Liver (tissue), 8 donors: ENCODE measurements at regions not wholly inside any gene's neighbourhood (a gene's known extent, or its start where the extent isn't known, plus 50 kb on each side); places are given as distances from the start of the nearest gene placed in this dataset.

Experiments
- DNase-seq: peaks from one replicate; pipeline ENCODE4 v3.0.0-alpha.2; 2017; ENCODE audit warnings: low spot score
- H3K27ac ChIP-seq, 2 donors: one replicate each; pipeline ENCODE4 v1.7.0; 2013; ENCODE audit warnings: inconsistent platforms in 2 of 2, low read length in 2 of 2, control low read depth in 1 of 2, low read depth in 1 of 2, mild to moderate bottlenecking in 1 of 2
- H3K27me3 ChIP-seq, 4 donors: one replicate each; pipeline versions ENCODE4 v1.6.1 to v1.7.0; 2013; ENCODE audit warnings: low read length in 3 of 4, inconsistent platforms in 1 of 4, mild to moderate bottlenecking in 1 of 4, moderate library complexity in 1 of 4; ENCODE audit not compliant: control insufficient read depth in 4 of 4, insufficient read depth in 4 of 4
- H3K36me3 ChIP-seq, 4 donors: one replicate each; pipeline versions ENCODE4 v1.6.1 to v1.7.0; 2013; ENCODE audit warnings: low read length in 3 of 4, mild to moderate bottlenecking in 3 of 4, low read depth in 1 of 4, moderate library complexity in 1 of 4; ENCODE audit not compliant: control insufficient read depth in 4 of 4, insufficient read depth in 3 of 4
- H3K4me1 ChIP-seq, 4 donors: one replicate each; pipeline versions ENCODE4 v1.6.1 to v1.7.0; 2013; ENCODE audit warnings: low read length in 3 of 4, mild to moderate bottlenecking in 3 of 4, moderate library complexity in 1 of 4; ENCODE audit not compliant: control insufficient read depth in 4 of 4, insufficient read depth in 4 of 4
- H3K4me3 ChIP-seq, 3 donors: one replicate each; pipeline versions ENCODE4 v1.6.1 to v1.7.0; 2013; ENCODE audit warnings: low read length in 3 of 3, control low read depth in 1 of 3, low read depth in 1 of 3, mild to moderate bottlenecking in 1 of 3
- H3K9ac ChIP-seq, 2 donors: one replicate each; pipeline ENCODE4 v1.7.0; 2013; ENCODE audit warnings: low read length in 2 of 2, mild to moderate bottlenecking in 2 of 2, moderate library complexity in 2 of 2, control low read depth in 1 of 2, low read depth in 1 of 2
- H3K9me3 ChIP-seq, 4 donors: one replicate each; pipeline versions ENCODE4 v1.6.1 to v1.7.0; 2013; ENCODE audit warnings: low read length in 3 of 4; ENCODE audit not compliant: control insufficient read depth in 4 of 4
- EGR1 ChIP-seq, 2 donors: IDR thresholded peaks; 2 replicates each; pipeline ENCODE4 v1.6.1; 2016 to 2018; ENCODE audit warnings: antibody characterized with exemption in 2 of 2, low read depth in 2 of 2
- HNF4A ChIP-seq, 2 donors: conservative IDR thresholded peaks; 2 replicates each; pipeline ENCODE4 v1.6.1; 2016; ENCODE audit warnings: antibody characterized with exemption in 2 of 2, mild to moderate bottlenecking in 2 of 2
- HNF4G ChIP-seq: IDR thresholded peaks from 2 replicates; pipeline ENCODE4 v1.6.1; 2016; ENCODE audit warnings: antibody characterized with exemption
- MAX ChIP-seq: IDR thresholded peaks from 2 replicates; pipeline ENCODE4 v1.6.1; 2016; ENCODE audit warnings: antibody characterized with exemption
- NR2F2 ChIP-seq: IDR thresholded peaks from 2 replicates; pipeline ENCODE4 v1.6.1; 2016; ENCODE audit warnings: antibody characterized with exemption
- RXRA ChIP-seq, 2 donors: IDR thresholded peaks; 2 replicates each; pipeline ENCODE4 v1.6.1; 2017 to 2018; ENCODE audit warnings: antibody characterized with exemption in 2 of 2, mild to moderate bottlenecking in 1 of 2
- SP1 ChIP-seq: IDR thresholded peaks from 2 replicates; pipeline ENCODE4 v1.6.1; 2018; ENCODE audit warnings: antibody characterized with exemption, mild to moderate bottlenecking
- TAF1 ChIP-seq: conservative IDR thresholded peaks from 2 replicates; pipeline ENCODE4 v1.6.1; 2016; ENCODE audit warnings: antibody characterized with exemption, mild to moderate bottlenecking
- YY1 ChIP-seq: IDR thresholded peaks from 2 replicates; pipeline ENCODE4 v1.6.1; 2016; ENCODE audit warnings: antibody characterized with exemption, mild to moderate bottlenecking
- ZBTB33 ChIP-seq: IDR thresholded peaks from 2 replicates; pipeline ENCODE4 v1.6.1; 2016; ENCODE audit warnings: antibody characterized with exemption
- WGBS: extraction: QIAGEN DNeasy Blood & Tissue Kit; methylation state at CpG from one replicate; pipeline ENCODE4 v1.1.7; 2013; 5-methylcytosine and 5-hydroxymethylcytosine counted together
- TF ChIP-seq, protein P1 (sequence below): IDR thresholded peaks from 2 replicates; pipeline ENCODE4 v1.6.1; 2016; ENCODE audit warnings: antibody characterized with exemption
- TF ChIP-seq, protein P2 (sequence below): fragments of 150-350 bp; IDR thresholded peaks from 2 replicates; pipeline ENCODE4 v1.5.1; 2017; ENCODE audit warnings: improper control_type of control experiment, low read depth, low read length; ENCODE audit not compliant: missing input control
- TF ChIP-seq, protein P3 (sequence below): IDR thresholded peaks from 2 replicates; pipeline ENCODE4 v1.6.1; 2016; ENCODE audit warnings: antibody characterized with exemption, mild to moderate bottlenecking
- donor health status: healthy.
- donor health status: healthy.
- donor health status: healthy.
- donor health status: healthy.
- donor health status: healthy.

- no peak overlapping the region for H3K9ac ChIP-seq
- no peaks in the 10 kb centered on the region for H3K9me3 ChIP-seq
- H3K27ac ChIP-seq, result no peak overlapping the region
- H3K4me3 ChIP-seq, result no peak overlapping the region
- no peaks in the 10 kb centered on the region for H3K36me3 ChIP-seq
- peaks cover 0 to 3% (median 0%) of the 10 kb centered on the region in 4 donors for H3K27me3 ChIP-seq
- no peak for DNase-seq
- no peaks in the 10 kb centered on the region for H3K4me1 ChIP-seq
- TF ChIP-seq TAF1, result no peak
- TF ChIP-seq HNF4G, result no peak
- no peak for TF ChIP-seq EGR1 (IDR thresholded peaks at IDR 0.05; ENCODE audit: low read depth in 2 of 2)
- no peak for TF ChIP-seq NR2F2
- TF ChIP-seq, protein P1, sequence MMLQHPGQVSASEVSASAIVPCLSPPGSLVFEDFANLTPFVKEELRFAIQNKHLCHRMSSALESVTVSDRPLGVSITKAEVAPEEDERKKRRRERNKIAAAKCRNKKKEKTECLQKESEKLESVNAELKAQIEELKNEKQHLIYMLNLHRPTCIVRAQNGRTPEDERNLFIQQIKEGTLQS, result no peak
- no peak for TF ChIP-seq HNF4A (conservative IDR thresholded peaks at IDR 0.05)
- TF ChIP-seq, protein P2, sequence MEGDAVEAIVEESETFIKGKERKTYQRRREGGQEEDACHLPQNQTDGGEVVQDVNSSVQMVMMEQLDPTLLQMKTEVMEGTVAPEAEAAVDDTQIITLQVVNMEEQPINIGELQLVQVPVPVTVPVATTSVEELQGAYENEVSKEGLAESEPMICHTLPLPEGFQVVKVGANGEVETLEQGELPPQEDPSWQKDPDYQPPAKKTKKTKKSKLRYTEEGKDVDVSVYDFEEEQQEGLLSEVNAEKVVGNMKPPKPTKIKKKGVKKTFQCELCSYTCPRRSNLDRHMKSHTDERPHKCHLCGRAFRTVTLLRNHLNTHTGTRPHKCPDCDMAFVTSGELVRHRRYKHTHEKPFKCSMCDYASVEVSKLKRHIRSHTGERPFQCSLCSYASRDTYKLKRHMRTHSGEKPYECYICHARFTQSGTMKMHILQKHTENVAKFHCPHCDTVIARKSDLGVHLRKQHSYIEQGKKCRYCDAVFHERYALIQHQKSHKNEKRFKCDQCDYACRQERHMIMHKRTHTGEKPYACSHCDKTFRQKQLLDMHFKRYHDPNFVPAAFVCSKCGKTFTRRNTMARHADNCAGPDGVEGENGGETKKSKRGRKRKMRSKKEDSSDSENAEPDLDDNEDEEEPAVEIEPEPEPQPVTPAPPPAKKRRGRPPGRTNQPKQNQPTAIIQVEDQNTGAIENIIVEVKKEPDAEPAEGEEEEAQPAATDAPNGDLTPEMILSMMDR, result no peak
- no peak for TF ChIP-seq ZBTB33
- TF ChIP-seq RXRA (IDR thresholded peaks at IDR 0.05), result no peak
- no peak for TF ChIP-seq MAX
- TF ChIP-seq, protein P3, sequence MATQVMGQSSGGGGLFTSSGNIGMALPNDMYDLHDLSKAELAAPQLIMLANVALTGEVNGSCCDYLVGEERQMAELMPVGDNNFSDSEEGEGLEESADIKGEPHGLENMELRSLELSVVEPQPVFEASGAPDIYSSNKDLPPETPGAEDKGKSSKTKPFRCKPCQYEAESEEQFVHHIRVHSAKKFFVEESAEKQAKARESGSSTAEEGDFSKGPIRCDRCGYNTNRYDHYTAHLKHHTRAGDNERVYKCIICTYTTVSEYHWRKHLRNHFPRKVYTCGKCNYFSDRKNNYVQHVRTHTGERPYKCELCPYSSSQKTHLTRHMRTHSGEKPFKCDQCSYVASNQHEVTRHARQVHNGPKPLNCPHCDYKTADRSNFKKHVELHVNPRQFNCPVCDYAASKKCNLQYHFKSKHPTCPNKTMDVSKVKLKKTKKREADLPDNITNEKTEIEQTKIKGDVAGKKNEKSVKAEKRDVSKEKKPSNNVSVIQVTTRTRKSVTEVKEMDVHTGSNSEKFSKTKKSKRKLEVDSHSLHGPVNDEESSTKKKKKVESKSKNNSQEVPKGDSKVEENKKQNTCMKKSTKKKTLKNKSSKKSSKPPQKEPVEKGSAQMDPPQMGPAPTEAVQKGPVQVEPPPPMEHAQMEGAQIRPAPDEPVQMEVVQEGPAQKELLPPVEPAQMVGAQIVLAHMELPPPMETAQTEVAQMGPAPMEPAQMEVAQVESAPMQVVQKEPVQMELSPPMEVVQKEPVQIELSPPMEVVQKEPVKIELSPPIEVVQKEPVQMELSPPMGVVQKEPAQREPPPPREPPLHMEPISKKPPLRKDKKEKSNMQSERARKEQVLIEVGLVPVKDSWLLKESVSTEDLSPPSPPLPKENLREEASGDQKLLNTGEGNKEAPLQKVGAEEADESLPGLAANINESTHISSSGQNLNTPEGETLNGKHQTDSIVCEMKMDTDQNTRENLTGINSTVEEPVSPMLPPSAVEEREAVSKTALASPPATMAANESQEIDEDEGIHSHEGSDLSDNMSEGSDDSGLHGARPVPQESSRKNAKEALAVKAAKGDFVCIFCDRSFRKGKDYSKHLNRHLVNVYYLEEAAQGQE, result no peak
- no peak for TF ChIP-seq SP1
- TF ChIP-seq YY1, result no peak
- 41% methylated on average over 1 of the region's 1 CpG for WGBS
Observed at GRCh38 chr3:115341208-115341607, 194.1 kb upstream of the ZBTB20 start.

DNA sequence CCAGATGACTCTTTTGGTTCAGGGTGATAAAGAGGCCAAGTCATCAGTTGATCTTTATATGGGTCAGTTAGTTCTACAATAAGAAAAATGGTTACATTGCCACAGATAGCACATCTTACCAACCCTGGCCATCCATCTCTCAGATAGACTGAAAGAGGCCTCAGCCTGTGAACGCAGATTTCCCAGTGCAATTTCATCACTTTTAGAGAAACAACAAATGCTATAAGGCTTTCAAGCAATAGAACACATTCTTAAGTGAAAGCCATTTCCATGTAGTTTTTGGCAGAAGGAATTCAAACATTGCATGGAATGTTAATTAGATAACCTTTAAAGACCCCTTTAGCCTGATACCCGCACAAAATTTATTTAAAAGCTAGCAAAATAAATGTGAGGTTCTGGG lies 200.6 kb upstream of the ZBTB20 start:
- H3K9me3 ChIP-seq, result no peaks in the 10 kb centered on the region
- no peak overlapping the region for H3K9ac ChIP-seq

More for the DNA sequence above, 200.6 kb upstream of the ZBTB20 start:
- Histone ChIP-seq H3K4me3 (no peak overlapping the region), H3K36me3 (no peaks in the 10 kb centered on the region), H3K27me3 (peaks cover 0 to 2% (median 0%) of the 10 kb centered on the region in 4 donors), H3K4me1 (no peaks in the 10 kb centered on the region), H3K27ac (no peak overlapping the region)
- TF ChIP-seq NR2F2, result peak; percentile 42
- TF ChIP-seq, protein P1, result no peak
- no peak for DNase-seq
- 33% methylated on average over 2 of the region's 2 CpGs for WGBS
